ENCODE measurements at regions not wholly inside any gene's neighbourhood (a gene's known extent, or its start where the extent isn't known, plus 50 kb on each side); places are given as distances from the start of the nearest gene placed in this dataset.
"Not testable (repeated sequence)": the region's sequence is repeated elsewhere in the genome, so short reads cannot be mapped to it uniquely, and the experiment has no call there.

- ChIA-PET POLR2A (no interaction called here), CTCF (no interaction called here)
- no peak for ATAC-seq
- TF ChIP-seq, protein P1, sequence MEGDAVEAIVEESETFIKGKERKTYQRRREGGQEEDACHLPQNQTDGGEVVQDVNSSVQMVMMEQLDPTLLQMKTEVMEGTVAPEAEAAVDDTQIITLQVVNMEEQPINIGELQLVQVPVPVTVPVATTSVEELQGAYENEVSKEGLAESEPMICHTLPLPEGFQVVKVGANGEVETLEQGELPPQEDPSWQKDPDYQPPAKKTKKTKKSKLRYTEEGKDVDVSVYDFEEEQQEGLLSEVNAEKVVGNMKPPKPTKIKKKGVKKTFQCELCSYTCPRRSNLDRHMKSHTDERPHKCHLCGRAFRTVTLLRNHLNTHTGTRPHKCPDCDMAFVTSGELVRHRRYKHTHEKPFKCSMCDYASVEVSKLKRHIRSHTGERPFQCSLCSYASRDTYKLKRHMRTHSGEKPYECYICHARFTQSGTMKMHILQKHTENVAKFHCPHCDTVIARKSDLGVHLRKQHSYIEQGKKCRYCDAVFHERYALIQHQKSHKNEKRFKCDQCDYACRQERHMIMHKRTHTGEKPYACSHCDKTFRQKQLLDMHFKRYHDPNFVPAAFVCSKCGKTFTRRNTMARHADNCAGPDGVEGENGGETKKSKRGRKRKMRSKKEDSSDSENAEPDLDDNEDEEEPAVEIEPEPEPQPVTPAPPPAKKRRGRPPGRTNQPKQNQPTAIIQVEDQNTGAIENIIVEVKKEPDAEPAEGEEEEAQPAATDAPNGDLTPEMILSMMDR (IDR thresholded peaks at IDR 0.05): no peak
- intact Hi-C loops (cut with micrococcal nuclease): no loop called here
- DNase-seq: no peak
- Mint-ChIP-seq H3K9me3 (peaks cover 5% of the 10 kb centered on the region), H3K27me3 (no peaks in the 10 kb centered on the region), H3K4me3 (no peak overlapping the region), H3K36me3 (ENCODE audit: low read depth) (no peaks in the 10 kb centered on the region), H3K4me1 (ENCODE audit: low read depth) (no peaks in the 10 kb centered on the region), H3K27ac (no peak overlapping the region)
Observed at GRCh38 chr5:124021066-124021641, 509.2 kb downstream of the CSNK1G3 start.

DNA sequence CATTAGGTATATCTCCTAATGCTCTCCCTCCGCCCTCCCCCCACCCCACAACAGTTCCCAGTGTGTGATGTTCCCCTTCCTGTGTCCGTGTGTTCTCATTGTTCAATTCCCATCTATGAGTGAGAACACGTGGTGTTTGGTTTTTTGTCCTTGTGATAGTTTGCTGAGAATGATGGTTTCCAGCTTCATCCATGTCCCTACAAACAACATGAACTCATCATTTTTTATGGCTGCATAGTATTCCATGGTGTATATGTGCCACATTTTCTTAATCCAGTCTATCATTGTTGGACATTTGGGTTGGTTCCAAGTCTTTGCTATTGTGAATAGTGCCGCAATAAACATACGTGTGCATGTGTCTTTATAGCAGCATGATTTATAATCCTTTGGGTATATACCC is 505.3 kb downstream of the CSNK1G3 start:
- CTCF ChIA-PET; H3K4me1 Mint-ChIP-seq (ENCODE audit: low read depth); H3K27ac Mint-ChIP-seq; H3K9me3 Mint-ChIP-seq; intact Hi-C loops (cut with micrococcal nuclease); H3K4me3 Mint-ChIP-seq; POLR2A ChIA-PET; ATAC-seq; DNase-seq; H3K36me3 Mint-ChIP-seq (ENCODE audit: low read depth); H3K27me3 Mint-ChIP-seq: not testable (repeated sequence)

- TF ChIP-seq, protein P1 (IDR thresholded peaks at IDR 0.05): no peak
- Mint-ChIP-seq H3K4me1 (ENCODE audit: low read depth) (no peaks in the 10 kb centered on the region), H3K27me3 (no peaks in the 10 kb centered on the region), H3K4me3 (no peak overlapping the region), H3K9me3 (peaks cover 15% of the 10 kb centered on the region), H3K27ac (no peak overlapping the region), H3K36me3 (ENCODE audit: low read depth) (no peaks in the 10 kb centered on the region)
- ATAC-seq (no peak), DNase-seq (no peak)
- CTCF ChIA-PET: no interaction called here
- intact Hi-C loops (cut with micrococcal nuclease): no loop called here
- POLR2A ChIA-PET: no interaction called here
Observed at GRCh38 chr5:124007675-124008398, 495.9 kb downstream of the CSNK1G3 start.

DNA sequence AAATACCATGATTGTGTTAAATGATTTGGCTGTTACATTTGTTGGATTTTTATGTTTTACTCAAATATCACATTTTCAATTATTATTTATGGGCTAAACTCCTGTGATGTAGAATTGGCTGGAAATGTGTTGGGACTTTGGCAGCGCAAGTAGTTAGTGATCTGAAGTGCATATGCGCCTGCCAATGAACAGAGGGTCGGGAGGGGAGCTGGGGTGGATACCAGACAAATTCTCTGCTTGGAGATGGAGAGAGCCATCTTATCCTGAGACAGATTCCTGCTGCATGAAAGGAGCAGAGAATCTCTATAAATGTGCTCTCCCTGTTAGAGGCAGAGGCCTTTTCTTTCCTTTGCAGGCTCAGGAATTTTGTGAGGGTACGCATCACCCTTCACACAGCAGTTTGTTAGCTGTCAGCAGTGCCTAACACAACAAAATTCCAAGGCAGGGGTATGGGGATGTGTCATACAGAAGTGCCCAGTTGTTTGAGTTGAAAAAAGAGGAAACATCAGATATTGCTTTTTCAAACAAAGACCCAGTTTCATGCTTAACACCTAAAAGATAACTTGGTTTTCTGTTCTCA is 489.1 kb downstream of the CSNK1G3 start:
- ATAC-seq (no peak), DNase-seq (no peak)
- H3K36me3 Mint-ChIP-seq (ENCODE audit: low read depth): no peaks in the 10 kb centered on the region
- no peak overlapping the region for H3K27ac Mint-ChIP-seq
- H3K4me1 Mint-ChIP-seq (ENCODE audit: low read depth): no peaks in the 10 kb centered on the region
- H3K4me3 Mint-ChIP-seq: no peak overlapping the region
- intact Hi-C loops (cut with micrococcal nuclease): no loop called here
- TF ChIP-seq, protein P1 (IDR thresholded peaks at IDR 0.05): no peak
- ChIA-PET CTCF (no interaction called here), POLR2A (no interaction called here)
- H3K9me3 Mint-ChIP-seq: no peaks in the 10 kb centered on the region
- H3K27me3 Mint-ChIP-seq: no peaks in the 10 kb centered on the region

GRCh38 chr5:124000538-124000937 is 488.6 kb downstream of the CSNK1G3 start:
- intact Hi-C loops (cut with micrococcal nuclease): no loop called here
- Mint-ChIP-seq H3K9me3 (no peaks in the 10 kb centered on the region), H3K4me3 (no peak overlapping the region), H3K27me3 (no peaks in the 10 kb centered on the region), H3K4me1 (ENCODE audit: low read depth) (no peaks in the 10 kb centered on the region), H3K27ac (no peak overlapping the region), H3K36me3 (ENCODE audit: low read depth) (no peaks in the 10 kb centered on the region)
- ChIA-PET CTCF (no interaction called here), POLR2A (no interaction called here)
- TF ChIP-seq, protein P1 (IDR thresholded peaks at IDR 0.05): no peak
- ATAC-seq (no peak), DNase-seq (no peak)
